ENCODE measurements at regions not wholly inside any gene's neighbourhood (a gene's known extent, or its start where the extent isn't known, plus 50 kb on each side); places are given as distances from the start of the nearest gene placed in this dataset.
"Not testable (repeated sequence)": the region's sequence is repeated elsewhere in the genome, so short reads cannot be mapped to it uniquely, and the experiment has no call there.

- peak; percentile 63 for DNase-seq (ENCODE audit: low read depth)
Observed at GRCh38 chr18:28267878-28268625, 91.1 kb upstream of the CDH2 start.

- peak; percentile 26 for DNase-seq (ENCODE audit: low read depth)
Observed at GRCh38 chr18:28267276-28267675, 90.3 kb upstream of the CDH2 start.

- DNase-seq (ENCODE audit: low read depth), result no peak
Observed at GRCh38 chr18:28256166-28256565, 79.2 kb upstream of the CDH2 start.

GRCh38 chr18:28248653-28249052 is 71.7 kb upstream of the CDH2 start:
- no peak for DNase-seq (ENCODE audit: low read depth)

- DNase-seq (ENCODE audit: low read depth), result not testable (repeated sequence)
Observed at GRCh38 chr18:28240626-28241025, 63.7 kb upstream of the CDH2 start.

GRCh38 chr18:28236487-28236886 is 59.6 kb upstream of the CDH2 start:
- DNase-seq (ENCODE audit: low read depth), result no peak

All from HS-27A (cell line).